Thymus (tissue), 11 donors: ENCODE measurements at regions not wholly inside any gene's neighbourhood (a gene's known extent, or its start where the extent isn't known, plus 50 kb on each side); places are given as distances from the start of the nearest gene placed in this dataset.
"Not testable (repeated sequence)": the region's sequence is repeated elsewhere in the genome, so short reads cannot be mapped to it uniquely, and the experiment has no call there.

Experiments
- DNase-seq, 9 donors: peaks; one replicate each; pipeline ENCODE4 v3.0.0-alpha.2; 2013; ENCODE audit warnings: low spot score in 9 of 9, low read depth in 6 of 9, missing footprints in 1 of 9
- H3K27ac ChIP-seq, 2 donors: one replicate each; pipeline ENCODE4 v1.5.1; 2013; ENCODE audit warnings: control low read depth in 1 of 2, low read depth in 1 of 2, low read length in 1 of 2, mild to moderate bottlenecking in 1 of 2, moderate library complexity in 1 of 2
- H3K27me3 ChIP-seq, 2 donors: one replicate each; pipeline ENCODE4 v1.5.1; 2013; ENCODE audit warnings: low read length in 1 of 2; ENCODE audit not compliant: control insufficient read depth in 2 of 2, insufficient read depth in 1 of 2
- H3K36me3 ChIP-seq, 2 donors: one replicate each; pipeline ENCODE4 v1.5.1; 2013; ENCODE audit warnings: low read length in 1 of 2, mild to moderate bottlenecking in 1 of 2, moderate library complexity in 1 of 2; ENCODE audit not compliant: control insufficient read depth in 2 of 2, insufficient read depth in 2 of 2
- H3K4me1 ChIP-seq, 2 donors: one replicate each; pipeline ENCODE4 v1.5.1; 2013; ENCODE audit warnings: low read length in 2 of 2; ENCODE audit not compliant: control insufficient read depth in 2 of 2, insufficient read depth in 2 of 2
- H3K4me3 ChIP-seq, 2 donors: one replicate each; pipeline ENCODE4 v1.5.1; 2013; ENCODE audit warnings: low read length in 2 of 2, control low read depth in 1 of 2, mild to moderate bottlenecking in 1 of 2
- H3K9me3 ChIP-seq, 2 donors: one replicate each; pipeline ENCODE4 v1.5.1; 2013; ENCODE audit warnings: low read length in 1 of 2, mild to moderate bottlenecking in 1 of 2; ENCODE audit not compliant: control insufficient read depth in 2 of 2, insufficient read depth in 1 of 2
- WGBS: extraction: QIAGEN DNeasy Blood & Tissue Kit; methylation state at CpG from one replicate; pipeline ENCODE4 v1.1.7; 2013; 5-methylcytosine and 5-hydroxymethylcytosine counted together
- donor health status: healthy.

DNA sequence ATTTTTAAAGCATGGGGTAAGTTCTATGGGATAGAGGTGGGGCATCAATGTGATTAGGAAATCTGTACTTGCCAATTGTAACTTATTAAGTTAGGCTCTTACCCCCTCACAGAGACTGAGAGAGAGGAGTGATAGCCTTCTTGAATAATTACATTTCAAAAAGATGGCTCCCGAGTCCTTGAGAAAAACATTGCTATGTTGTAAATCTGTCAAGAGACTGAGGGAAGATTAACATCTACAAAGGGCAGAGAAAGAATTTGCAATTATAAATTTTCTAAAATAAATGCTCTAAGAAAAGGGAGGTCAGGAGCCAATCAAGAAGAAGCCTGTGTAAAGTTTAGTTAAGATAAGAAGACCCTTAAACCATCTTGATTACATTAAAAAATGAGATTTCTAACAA is 1570.8 kb downstream of the OLFM4 start:
- WGBS = 29% methylated on average over 1 of the region's 1 CpG
- Histone ChIP-seq H3K4me3 (no peak overlapping the region), H3K27me3 (no peaks in the 10 kb centered on the region), H3K9me3 (no peaks in the 10 kb centered on the region), H3K4me1 (no peaks in the 10 kb centered on the region), H3K27ac (no peak overlapping the region), H3K36me3 (no peaks in the 10 kb centered on the region)
- no peak for DNase-seq

DNA sequence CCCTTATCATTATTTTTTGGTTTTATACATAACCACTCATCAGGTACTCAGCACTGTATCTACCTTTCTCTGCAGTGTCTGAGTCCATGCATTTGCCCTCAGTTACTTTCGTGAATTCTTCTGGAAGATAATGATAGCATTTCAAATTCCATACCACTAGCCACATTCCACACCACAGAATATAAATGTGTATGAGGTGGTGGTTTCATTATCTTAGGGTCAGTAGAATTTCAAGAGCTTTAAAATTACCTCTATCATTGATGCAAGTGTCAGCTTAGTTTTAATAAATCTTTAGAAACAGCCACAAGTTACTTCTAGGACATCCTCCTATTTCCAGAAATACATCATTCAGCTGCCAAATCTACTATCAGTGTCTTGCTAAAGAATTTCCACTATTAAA is 1578.3 kb downstream of the OLFM4 start:
- H3K27ac ChIP-seq = no peak overlapping the region
- H3K4me1 ChIP-seq = no peaks in the 10 kb centered on the region
- no peaks in the 10 kb centered on the region for H3K27me3 ChIP-seq
- WGBS = 90% methylated on average over 1 of the region's 1 CpG
- no peak for DNase-seq
- no peaks in the 10 kb centered on the region for H3K9me3 ChIP-seq
- H3K4me3 ChIP-seq = no peak overlapping the region
- no peaks in the 10 kb centered on the region for H3K36me3 ChIP-seq

DNA sequence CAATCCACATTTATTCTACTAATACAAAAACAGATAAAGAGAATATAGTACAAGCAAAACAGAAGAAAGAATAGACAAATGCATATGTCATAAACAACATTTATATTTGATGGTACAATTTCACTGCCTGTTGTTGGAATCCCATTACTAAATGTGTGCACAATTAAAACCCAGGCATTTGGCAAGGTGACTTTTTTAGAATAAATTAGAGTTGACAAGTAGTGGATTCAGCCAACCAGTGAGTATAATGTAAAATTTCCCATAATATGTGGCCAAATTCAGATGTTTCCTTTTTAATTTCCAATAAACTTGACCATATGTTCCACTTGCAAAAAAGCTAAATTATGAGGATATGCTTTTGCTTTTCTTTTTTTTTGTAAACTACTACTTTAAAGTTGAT is 1578.8 kb downstream of the OLFM4 start:
- Histone ChIP-seq H3K36me3 (no peaks in the 10 kb centered on the region), H3K9me3 (no peaks in the 10 kb centered on the region), H3K4me3 (no peak overlapping the region), H3K27ac (no peak overlapping the region), H3K27me3 (no peaks in the 10 kb centered on the region), H3K4me1 (no peaks in the 10 kb centered on the region)
- no peak for DNase-seq

DNA sequence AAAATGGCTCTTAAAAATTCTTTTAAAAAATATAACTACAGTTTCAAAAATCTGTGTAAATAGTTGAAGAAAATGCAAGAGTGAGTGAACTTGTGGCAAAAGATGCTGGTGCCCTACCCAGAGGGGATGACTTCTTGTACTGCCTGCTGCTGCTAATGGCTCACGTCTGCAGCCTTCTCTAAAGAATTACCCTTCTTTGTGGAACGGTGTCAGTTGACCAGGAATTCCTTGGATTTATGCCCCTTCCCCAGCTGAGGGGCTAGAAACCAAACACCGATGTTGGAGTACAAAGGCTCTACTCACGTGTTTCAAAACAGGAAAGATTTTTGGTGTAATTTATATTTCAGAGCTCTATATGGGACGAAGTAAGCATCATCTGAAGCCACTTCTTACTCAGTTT is 1582.8 kb downstream of the OLFM4 start:
- Histone ChIP-seq H3K27ac (no peak overlapping the region), H3K9me3 (no peaks in the 10 kb centered on the region), H3K4me1 (no peaks in the 10 kb centered on the region), H3K27me3 (no peaks in the 10 kb centered on the region), H3K4me3 (no peak overlapping the region), H3K36me3 (no peaks in the 10 kb centered on the region)
- no peak for DNase-seq
- WGBS = 69% methylated on average over 5 of the region's 5 CpGs

DNA sequence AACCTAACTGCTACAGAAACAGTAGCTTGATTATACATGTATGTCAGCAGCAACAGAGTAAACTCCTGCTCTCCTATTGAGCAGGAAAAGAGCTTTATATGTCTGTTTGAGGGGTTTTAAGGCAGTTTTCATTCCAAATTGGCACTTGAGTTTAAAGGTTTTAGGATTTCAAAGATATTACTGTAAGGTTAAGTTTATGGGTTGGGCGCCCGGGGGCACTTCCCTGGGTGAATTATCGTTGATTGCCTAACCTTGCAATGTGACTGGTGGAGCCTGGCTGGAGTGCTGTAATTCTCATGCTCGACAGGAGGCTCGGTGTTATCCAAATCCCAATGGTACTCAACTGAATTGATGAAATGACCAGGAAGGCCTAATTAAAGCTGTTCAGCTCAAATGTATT is 1586.1 kb downstream of the OLFM4 start:
- Histone ChIP-seq H3K27me3 (no peaks in the 10 kb centered on the region), H3K4me3 (no peak overlapping the region), H3K9me3 (no peaks in the 10 kb centered on the region), H3K4me1 (no peaks in the 10 kb centered on the region), H3K36me3 (no peaks in the 10 kb centered on the region), H3K27ac (no peak overlapping the region)
- DNase-seq = no peak
- WGBS = 92% methylated on average over 5 of the region's 5 CpGs

DNA sequence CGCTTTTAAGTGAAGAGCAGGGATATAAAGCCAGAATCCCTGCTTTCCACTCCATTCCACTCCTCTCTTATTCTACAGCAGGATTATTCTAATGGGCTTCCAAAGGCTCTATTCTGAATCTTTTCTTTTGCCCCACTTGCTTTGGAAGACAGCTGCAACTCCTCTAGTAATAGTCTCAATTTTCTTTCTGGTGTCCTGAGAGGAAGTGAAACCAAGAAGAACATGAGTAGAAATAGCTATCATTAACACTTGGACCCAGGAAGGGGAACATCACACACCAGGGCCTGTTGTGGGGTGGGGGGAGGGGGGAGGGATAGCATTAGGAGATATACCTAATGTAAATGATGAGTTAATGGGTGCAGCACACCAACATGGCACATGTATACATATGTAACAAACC is 1597.9 kb downstream of the OLFM4 start:
- WGBS = 96% methylated on average over 1 of the region's 1 CpG
- H3K4me1 ChIP-seq, H3K9me3 ChIP-seq, H3K4me3 ChIP-seq, H3K27me3 ChIP-seq, H3K36me3 ChIP-seq, DNase-seq, H3K27ac ChIP-seq: not testable (repeated sequence)

DNA sequence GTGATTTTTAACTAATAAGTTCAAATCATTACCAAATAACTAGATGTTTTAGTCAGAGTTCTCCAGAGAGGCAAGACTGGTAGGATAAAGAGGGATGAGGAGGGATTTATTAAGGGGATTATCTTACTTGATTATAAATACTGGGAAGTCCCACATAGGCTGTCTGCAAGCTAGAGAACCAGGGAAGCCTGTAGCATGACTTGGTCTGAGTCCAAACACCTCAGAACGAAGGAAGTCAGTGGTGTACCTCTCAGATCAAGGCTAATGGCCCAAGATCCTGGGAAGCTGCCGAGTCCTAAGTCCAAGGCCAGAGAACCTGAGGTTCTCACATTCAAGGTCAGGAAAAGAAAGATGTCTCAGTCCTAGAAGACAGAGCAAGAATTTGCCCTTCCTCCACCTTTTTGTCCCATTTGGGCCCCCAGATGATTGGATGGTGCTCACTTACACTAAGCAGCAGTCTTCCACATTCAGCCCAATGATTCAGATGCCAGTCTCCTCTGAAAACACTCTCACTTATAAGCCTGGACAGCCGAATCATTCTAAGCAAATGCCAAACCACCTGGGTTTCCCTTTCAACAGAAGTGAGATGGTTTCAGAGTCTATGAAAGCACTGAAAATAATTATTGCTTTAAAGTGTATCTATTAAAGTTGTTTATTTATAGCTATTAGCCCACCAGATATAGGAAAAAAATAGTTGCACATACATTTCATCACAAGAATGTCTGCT is 1599.2 kb downstream of the OLFM4 start:
- Histone ChIP-seq H3K4me1 (no peaks in the 10 kb centered on the region), H3K4me3 (no peak overlapping the region), H3K9me3 (no peaks in the 10 kb centered on the region), H3K27me3 (no peaks in the 10 kb centered on the region), H3K27ac (no peak overlapping the region), H3K36me3 (no peaks in the 10 kb centered on the region)
- no peak for DNase-seq
- 82% methylated on average over 3 of the region's 3 CpGs for WGBS

DNA sequence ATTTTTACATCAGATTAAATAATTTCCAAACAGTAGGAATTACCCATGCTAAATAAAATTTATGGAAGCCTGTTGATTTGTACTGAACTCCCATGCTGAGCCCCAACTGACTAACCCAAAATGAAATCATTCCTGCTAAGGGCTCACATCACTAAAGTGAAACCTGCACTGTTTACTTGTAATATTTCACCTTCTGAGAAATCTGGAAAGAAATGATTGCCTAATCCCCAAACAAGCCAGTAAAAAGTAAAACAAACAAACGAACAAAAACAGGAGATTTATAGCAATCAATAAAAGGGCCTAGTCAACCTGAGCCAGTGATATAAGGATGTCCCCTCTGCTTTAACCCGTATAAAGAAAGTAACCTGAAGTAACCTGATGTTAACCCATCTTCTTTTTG is 1599.8 kb downstream of the OLFM4 start:
- 73% methylated on average over 2 of the region's 2 CpGs for WGBS
- H3K36me3 ChIP-seq = no peaks in the 10 kb centered on the region
- H3K27ac ChIP-seq = no peak overlapping the region

DNA sequence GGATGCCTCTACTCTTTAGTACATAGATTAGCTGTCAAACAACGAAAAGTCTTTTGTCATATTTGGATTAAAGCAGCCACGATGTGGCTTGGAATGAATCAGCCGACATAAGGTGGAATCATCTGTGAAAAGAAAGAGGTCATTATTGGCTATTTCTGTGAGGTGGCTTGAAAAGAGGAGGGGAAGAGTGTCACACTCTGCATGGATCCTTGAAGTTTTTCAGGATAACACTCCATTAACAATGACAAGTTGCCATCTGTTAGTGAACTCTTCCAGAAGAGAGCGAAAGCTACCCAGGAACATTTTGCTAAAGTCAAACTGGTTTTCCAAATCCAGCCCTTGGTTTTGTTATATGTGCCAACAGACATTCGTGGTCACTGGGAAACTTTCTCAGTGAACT is 1604.8 kb downstream of the OLFM4 start:
- no peak for DNase-seq
- Histone ChIP-seq H3K4me1 (no peaks in the 10 kb centered on the region), H3K27ac (no peak overlapping the region), H3K27me3 (no peaks in the 10 kb centered on the region), H3K9me3 (no peaks in the 10 kb centered on the region), H3K36me3 (no peaks in the 10 kb centered on the region), H3K4me3 (no peak overlapping the region)
- 63% methylated on average over 5 of the region's 5 CpGs for WGBS

More for the DNA sequence above, 1599.8 kb downstream of the OLFM4 start:
- H3K9me3 ChIP-seq = no peaks in the 10 kb centered on the region
- H3K27me3 ChIP-seq = no peaks in the 10 kb centered on the region
- H3K4me1 ChIP-seq = no peaks in the 10 kb centered on the region
- no peak for DNase-seq
- H3K4me3 ChIP-seq = no peak overlapping the region

DNA sequence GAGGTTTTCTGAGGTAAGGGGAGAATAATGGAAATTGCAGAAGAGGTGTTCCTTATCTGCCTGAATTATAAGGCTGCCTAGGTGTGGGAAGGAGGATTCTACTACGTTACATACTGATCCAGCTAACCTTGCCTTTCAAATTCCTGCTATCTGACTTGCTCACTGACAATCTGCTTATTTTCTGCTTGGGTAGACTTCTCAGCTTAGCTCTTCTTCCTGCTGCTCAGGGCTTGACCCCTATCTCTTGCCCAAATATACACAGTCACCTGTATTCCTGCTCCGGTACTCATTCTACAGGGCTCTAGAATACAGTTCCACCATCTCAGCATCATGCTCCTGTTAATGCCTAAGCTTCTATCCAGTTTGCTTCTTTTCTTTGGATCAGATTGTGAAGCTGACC is 1607.6 kb downstream of the OLFM4 start:
- Histone ChIP-seq H3K27ac (no peak overlapping the region), H3K4me1 (no peaks in the 10 kb centered on the region), H3K9me3 (no peaks in the 10 kb centered on the region), H3K27me3 (no peaks in the 10 kb centered on the region), H3K36me3 (no peaks in the 10 kb centered on the region), H3K4me3 (no peak overlapping the region)
- DNase-seq = no peak
- WGBS = 79% methylated on average over 2 of the region's 2 CpGs
